NCI-H446 treated with DMSO at 0.1 percent for 48 hours (cell line): ENCODE measurements at regions not wholly inside any gene's neighbourhood (a gene's known extent, or its start where the extent isn't known, plus 50 kb on each side); places are given as distances from the start of the nearest gene placed in this dataset.
"Not testable (repeated sequence)": the region's sequence is repeated elsewhere in the genome, so short reads cannot be mapped to it uniquely, and the experiment has no call there.

Experiments
- DNase-seq: peaks from one replicate; lab custom pipeline; 2025; lab: John Stamatoyannopoulos, UW

- DNase-seq = peak; percentile 80
Measured at GRCh38 chr5:124124711-124125229, 612.8 kb downstream of the CSNK1G3 start.

- no peak for DNase-seq
Measured at GRCh38 chr5:124121198-124121597, 609.2 kb downstream of the CSNK1G3 start.

GRCh38 chr5:124114911-124115310, 602.9 kb downstream of the CSNK1G3 start:
- no peak for DNase-seq

GRCh38 chr5:124111886-124112285, 599.9 kb downstream of the CSNK1G3 start:
- no peak for DNase-seq

GRCh38 chr5:124110942-124111341, 599.0 kb downstream of the CSNK1G3 start:
- no peak for DNase-seq

GRCh38 chr5:124105326-124105725, 593.3 kb downstream of the CSNK1G3 start:
- DNase-seq = no peak

- no peak for DNase-seq
Measured at GRCh38 chr5:124104821-124105220, 592.8 kb downstream of the CSNK1G3 start.

- no peak for DNase-seq
Measured at GRCh38 chr5:124104344-124104743, 592.4 kb downstream of the CSNK1G3 start.

- DNase-seq = no peak
Measured at GRCh38 chr5:124103671-124104070, 591.7 kb downstream of the CSNK1G3 start.

- DNase-seq = not testable (repeated sequence)
Measured at GRCh38 chr5:124103056-124103455, 591.1 kb downstream of the CSNK1G3 start.

- peak; percentile 39 for DNase-seq
Measured at GRCh38 chr5:124102486-124102885, 590.5 kb downstream of the CSNK1G3 start.

- DNase-seq = no peak
Measured at GRCh38 chr5:124093658-124094057, 581.7 kb downstream of the CSNK1G3 start.

- DNase-seq = no peak
Measured at GRCh38 chr5:124090115-124090514, 578.1 kb downstream of the CSNK1G3 start.

- no peak for DNase-seq
Measured at GRCh38 chr5:124089578-124089977, 577.6 kb downstream of the CSNK1G3 start.

- DNase-seq = no peak
Measured at GRCh38 chr5:124088289-124089032, 576.5 kb downstream of the CSNK1G3 start.

- DNase-seq = no peak
Measured at GRCh38 chr5:124087752-124088151, 575.8 kb downstream of the CSNK1G3 start.

GRCh38 chr5:124080256-124080655, 568.3 kb downstream of the CSNK1G3 start:
- DNase-seq = no peak

GRCh38 chr5:124079062-124079461, 567.1 kb downstream of the CSNK1G3 start:
- no peak for DNase-seq

- DNase-seq = no peak
Measured at GRCh38 chr5:124074500-124074899, 562.5 kb downstream of the CSNK1G3 start.

GRCh38 chr5:124072570-124072969, 560.6 kb downstream of the CSNK1G3 start:
- no peak for DNase-seq

- DNase-seq = no peak
Measured at GRCh38 chr5:124071039-124071438, 559.1 kb downstream of the CSNK1G3 start.

- no peak for DNase-seq
Measured at GRCh38 chr5:124065508-124065907, 553.5 kb downstream of the CSNK1G3 start.

GRCh38 chr5:124064956-124065355, 553.0 kb downstream of the CSNK1G3 start:
- DNase-seq = no peak

GRCh38 chr5:124061663-124062062, 549.7 kb downstream of the CSNK1G3 start:
- peak; percentile 95 for DNase-seq
